ENCODE measurements at regions not wholly inside any gene's neighbourhood (a gene's known extent, or its start where the extent isn't known, plus 50 kb on each side); places are given as distances from the start of the nearest gene placed in this dataset.

GRCh38 chr5:28975508-28975907 is 1937.1 kb upstream of the CDH9 start:
- TF ChIP-seq CTCF (IDR thresholded peaks at IDR 0.05): no peak
- TF ChIP-seq POLR2A (IDR thresholded peaks at IDR 0.05): no peak

Data from testis (tissue), 2 donors.